H9 (cell line): ENCODE measurements at regions not wholly inside any gene's neighbourhood (a gene's known extent, or its start where the extent isn't known, plus 50 kb on each side); places are given as distances from the start of the nearest gene placed in this dataset.

Experiments used
- DNase-seq: peaks from one replicate; pipeline ENCODE4 v3.0.0-alpha.2; 2017
- H2AFZ ChIP-seq: one replicate; pipeline ENCODE4 v1.6.1; 2013; ENCODE audit warnings: mild to moderate bottlenecking, low read length, control low read depth, moderate library complexity
- H2AK5ac ChIP-seq: 2 replicates; pipeline ENCODE4 v1.6.1; 2013; ENCODE audit warnings: low read length, control low read depth, mixed read lengths; ENCODE audit not compliant: insufficient read length
- H2BK120ac ChIP-seq: one replicate; pipeline ENCODE4 v1.6.1; 2013; ENCODE audit warnings: low read depth, mild to moderate bottlenecking, low read length, control low read depth, inconsistent platforms; ENCODE audit not compliant: poor library complexity, severe bottlenecking
- H2BK12ac ChIP-seq: 2 replicates; pipeline ENCODE4 v1.6.1; 2013; ENCODE audit warnings: low read length, control low read depth, mixed read lengths, low read depth; ENCODE audit not compliant: insufficient read length
- H2BK15ac ChIP-seq: 2 replicates; pipeline ENCODE4 v1.6.1; 2013; ENCODE audit warnings: low read depth, low read length, control low read depth
- H2BK20ac ChIP-seq: one replicate; pipeline ENCODE4 v1.6.1; 2013; ENCODE audit warnings: low read depth, mild to moderate bottlenecking, low read length, control low read depth, inconsistent platforms; ENCODE audit not compliant: poor library complexity, severe bottlenecking
- H2BK5ac ChIP-seq: 2 replicates; pipeline ENCODE4 v1.6.1; 2013; ENCODE audit warnings: low read length, control low read depth, mixed read lengths; ENCODE audit not compliant: insufficient read length
- H3K14ac ChIP-seq: 2 replicates; pipeline ENCODE4 v1.6.1; 2013; ENCODE audit warnings: low read length, control low read depth; ENCODE audit not compliant: insufficient read depth
- H3K18ac ChIP-seq: 2 replicates; pipeline ENCODE4 v1.6.1; 2013; ENCODE audit warnings: low read depth, mild to moderate bottlenecking, mixed read lengths, low read length, control low read depth; ENCODE audit not compliant: insufficient read length
- H3K23ac ChIP-seq: 2 replicates; pipeline ENCODE4 v1.6.1; 2013; ENCODE audit warnings: low read length, control low read depth, mixed read lengths, low read depth; ENCODE audit not compliant: insufficient read length
- H3K23me2 ChIP-seq: 2 replicates; pipeline ENCODE4 v1.6.1; 2013; ENCODE audit warnings: low read depth, mild to moderate bottlenecking, mixed read lengths, low read length, control low read depth; ENCODE audit not compliant: insufficient read length, poor library complexity, severe bottlenecking
- H3K27ac ChIP-seq: 2 replicates; pipeline ENCODE4 v1.5.1; 2013; ENCODE audit warnings: low read length, control low read depth, mixed read lengths, low read depth; ENCODE audit not compliant: insufficient read length
- H3K27me3 ChIP-seq: 2 replicates; pipeline ENCODE4 v1.6.1; 2013; ENCODE audit warnings: low read length, control low read depth, inconsistent platforms; ENCODE audit not compliant: insufficient read depth
- H3K4ac ChIP-seq: 2 replicates; pipeline ENCODE4 v1.6.1; 2013; ENCODE audit warnings: low read depth, mild to moderate bottlenecking, control low read depth, inconsistent platforms, low read length, moderate library complexity
- H3K4me1 ChIP-seq: 2 replicates; pipeline ENCODE4 v1.6.1; 2013; ENCODE audit warnings: low read length, control low read depth, inconsistent platforms; ENCODE audit not compliant: insufficient read depth
- H3K4me2 ChIP-seq: 2 replicates; pipeline ENCODE4 v1.6.1; 2013; ENCODE audit warnings: low read length, control low read depth, mixed read lengths; ENCODE audit not compliant: insufficient read length, insufficient read depth
- H3K56ac ChIP-seq: 2 replicates; pipeline ENCODE4 v1.6.1; 2013; ENCODE audit warnings: low read depth, mild to moderate bottlenecking, mixed read lengths, low read length, control low read depth; ENCODE audit not compliant: insufficient read length
- H3K79me1 ChIP-seq: 2 replicates; pipeline ENCODE4 v1.6.1; 2013; ENCODE audit warnings: low read depth, mild to moderate bottlenecking, moderate library complexity, low read length, control low read depth, inconsistent platforms; ENCODE audit not compliant: insufficient read depth, poor library complexity, severe bottlenecking
- H3K79me2 ChIP-seq: 2 replicates; pipeline ENCODE4 v1.6.1; 2013; ENCODE audit warnings: low read length, control low read depth, inconsistent platforms; ENCODE audit not compliant: insufficient read depth
- H3K9ac ChIP-seq: 2 replicates; pipeline ENCODE4 v1.6.1; 2013; ENCODE audit warnings: low read length, control low read depth, mixed read lengths; ENCODE audit not compliant: insufficient read length; ENCODE audit errors: extremely low read depth
- H3K9me3 ChIP-seq: one replicate; pipeline ENCODE4 v1.6.1; 2013; ENCODE audit warnings: low read depth, low read length, inconsistent platforms; ENCODE audit not compliant: control insufficient read depth
- H3T11ph ChIP-seq: one replicate; pipeline ENCODE4 v1.6.1; 2013; ENCODE audit warnings: mild to moderate bottlenecking, low read length, control low read depth, inconsistent platforms
- H4K20me1 ChIP-seq: one replicate; pipeline ENCODE4 v1.6.1; 2013; ENCODE audit not compliant: control insufficient read depth, insufficient read length, insufficient read depth
- H4K5ac ChIP-seq: 2 replicates; pipeline ENCODE4 v1.6.1; 2013; ENCODE audit warnings: low read depth, mild to moderate bottlenecking, mixed read lengths, low read length, control low read depth; ENCODE audit not compliant: insufficient read length
- H4K8ac ChIP-seq: replicated peaks from 2 replicates; pipeline ENCODE4 v1.6.1; 2013; ENCODE audit warnings: low read length, control low read depth, mixed read lengths, low read depth; ENCODE audit not compliant: insufficient read length
- H4K91ac ChIP-seq: 2 replicates; pipeline ENCODE4 v1.6.1; 2013; ENCODE audit warnings: low read depth, mild to moderate bottlenecking, moderate library complexity, mixed read lengths, low read length, control low read depth; ENCODE audit not compliant: insufficient read length
- H3K27ac Mint-ChIP-seq, 3 experiments: 2 replicates in 2 of 3; 3 replicates in 1 of 3; pipeline ENCODE4 v1.8.0; 2020 to 2021; ENCODE audit warnings: mixed read lengths in 3 of 3, mild to moderate bottlenecking in 1 of 3, moderate library complexity in 1 of 3
- H3K27me3 Mint-ChIP-seq: 2 replicates; pipeline ENCODE4 v1.8.0; 2021; ENCODE audit warnings: low read depth, mild to moderate bottlenecking, moderate library complexity, mixed read lengths
- H3K36me3 Mint-ChIP-seq, 3 experiments: 2 replicates in 2 of 3; 3 replicates in 1 of 3; pipeline ENCODE4 v1.8.0; 2020 to 2021; ENCODE audit warnings: low read depth in 3 of 3, mixed read lengths in 3 of 3; ENCODE audit not compliant: insufficient read depth in 1 of 3
- H3K4me1 Mint-ChIP-seq, 2 experiments: 2 replicates each; pipeline ENCODE4 v1.8.0; 2020; ENCODE audit warnings: mixed read lengths in 2 of 2
- H3K4me3 Mint-ChIP-seq, 2 experiments: 2 replicates in 1 of 2; 3 replicates in 1 of 2; pipeline ENCODE4 v1.8.0; 2020 to 2021; ENCODE audit warnings: mild to moderate bottlenecking in 2 of 2, mixed read lengths in 2 of 2, moderate library complexity in 1 of 2
- H3K9me3 Mint-ChIP-seq, 2 experiments: 2 replicates in 1 of 2; 3 replicates in 1 of 2; pipeline ENCODE4 v1.8.0; 2020; ENCODE audit warnings: mild to moderate bottlenecking in 2 of 2, mixed read lengths in 2 of 2, moderate library complexity in 1 of 2
- WGBS: extraction: QIAGEN DNeasy Blood & Tissue Kit; methylation state at CpG from one replicate; pipeline ENCODE4 v1.1.7; 2013; ENCODE audit warnings: missing lambda C conversion rate, low lambda C conversion rate, mixed read lengths; ENCODE audit not compliant: insufficient read length; ENCODE audit errors: extremely low coverage; 5-methylcytosine and 5-hydroxymethylcytosine counted together
- TF ChIP-seq, protein P1 (sequence below): fragments of 200-600 bp; sonication (generic); conservative IDR thresholded peaks from 3 replicates; pipeline ENCODE4 v1.8.0; 2021; ENCODE audit warnings: antibody characterized with exemption, mild to moderate bottlenecking

DNA sequence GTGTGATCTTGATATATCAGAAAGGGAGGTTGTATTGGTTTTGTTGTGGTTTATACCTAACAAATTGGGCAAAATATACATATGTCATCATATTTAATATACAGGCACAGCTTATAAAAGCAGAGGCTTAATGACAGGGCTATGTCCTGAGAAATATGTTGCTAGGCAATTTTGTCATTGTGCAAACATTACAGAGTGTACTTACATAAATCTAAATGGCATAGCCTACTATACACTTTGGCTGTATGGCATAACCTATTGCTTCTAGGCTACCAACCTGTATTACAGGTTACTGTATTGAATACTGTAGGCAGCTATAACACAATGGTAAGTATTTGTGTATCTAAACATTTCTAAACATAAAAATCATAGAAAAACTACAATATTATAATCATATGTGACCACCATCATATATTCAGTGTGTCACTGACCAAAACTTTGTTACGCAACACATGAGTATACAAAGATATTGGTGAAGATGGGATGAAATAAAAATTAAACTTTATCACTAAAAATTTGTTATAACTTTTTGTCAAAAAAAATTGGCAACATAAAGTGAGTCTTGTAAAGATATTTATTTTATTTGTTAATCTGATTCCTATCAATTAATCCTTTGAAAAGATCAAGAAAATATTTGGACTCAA, 414.0 kb upstream of the HS3ST1 start:
- H3K4ac ChIP-seq, result no peak overlapping the region
- Mint-ChIP-seq H3K9me3 (no peaks in the 10 kb centered on the region), H3K36me3 (no peaks in the 10 kb centered on the region), H3K27me3 (no peaks in the 10 kb centered on the region), H3K4me3 (no peak overlapping the region), H3K4me1 (peaks cover 20% of the 10 kb centered on the region in 2 experiments), H3K27ac (no peak overlapping the region)
- no peak overlapping the region for H3T11ph ChIP-seq
- H3K56ac ChIP-seq, result no peak overlapping the region
- H3K18ac ChIP-seq, result no peak overlapping the region
- H3K27me3 ChIP-seq, result no peaks in the 10 kb centered on the region
- H4K5ac ChIP-seq, result no peak overlapping the region
- H2BK20ac ChIP-seq, result no peak overlapping the region
- no peaks in the 10 kb centered on the region for H3K9me3 ChIP-seq
- no peak overlapping the region for H2BK12ac ChIP-seq
- no peaks in the 10 kb centered on the region for H4K20me1 ChIP-seq
- no peak overlapping the region for H3K14ac ChIP-seq
- H3K79me1 ChIP-seq, result no peaks in the 10 kb centered on the region
- no peak overlapping the region for H2BK120ac ChIP-seq
- H3K27ac ChIP-seq, result no peak overlapping the region
- peaks cover 3% of the 10 kb centered on the region; the same call in 1 of the 2 replicates for H3K4me1 ChIP-seq
- no peak overlapping the region for H2AFZ ChIP-seq
- no peak overlapping the region for H2AK5ac ChIP-seq
- H2BK5ac ChIP-seq, result no peak overlapping the region
- H2BK15ac ChIP-seq, result no peak overlapping the region
- no peak overlapping the region for H3K4me2 ChIP-seq
- H4K8ac ChIP-seq, result no peak overlapping the region
- no peak for DNase-seq
- no peaks in the 10 kb centered on the region for H3K23me2 ChIP-seq
- WGBS, result no CpG with 5 or more reads among the region's 1 CpG
- H4K91ac ChIP-seq, result no peak overlapping the region
- H3K79me2 ChIP-seq, result no peaks in the 10 kb centered on the region
- H3K9ac ChIP-seq, result no peak overlapping the region
- no peak overlapping the region for H3K23ac ChIP-seq
- TF ChIP-seq, protein P1, sequence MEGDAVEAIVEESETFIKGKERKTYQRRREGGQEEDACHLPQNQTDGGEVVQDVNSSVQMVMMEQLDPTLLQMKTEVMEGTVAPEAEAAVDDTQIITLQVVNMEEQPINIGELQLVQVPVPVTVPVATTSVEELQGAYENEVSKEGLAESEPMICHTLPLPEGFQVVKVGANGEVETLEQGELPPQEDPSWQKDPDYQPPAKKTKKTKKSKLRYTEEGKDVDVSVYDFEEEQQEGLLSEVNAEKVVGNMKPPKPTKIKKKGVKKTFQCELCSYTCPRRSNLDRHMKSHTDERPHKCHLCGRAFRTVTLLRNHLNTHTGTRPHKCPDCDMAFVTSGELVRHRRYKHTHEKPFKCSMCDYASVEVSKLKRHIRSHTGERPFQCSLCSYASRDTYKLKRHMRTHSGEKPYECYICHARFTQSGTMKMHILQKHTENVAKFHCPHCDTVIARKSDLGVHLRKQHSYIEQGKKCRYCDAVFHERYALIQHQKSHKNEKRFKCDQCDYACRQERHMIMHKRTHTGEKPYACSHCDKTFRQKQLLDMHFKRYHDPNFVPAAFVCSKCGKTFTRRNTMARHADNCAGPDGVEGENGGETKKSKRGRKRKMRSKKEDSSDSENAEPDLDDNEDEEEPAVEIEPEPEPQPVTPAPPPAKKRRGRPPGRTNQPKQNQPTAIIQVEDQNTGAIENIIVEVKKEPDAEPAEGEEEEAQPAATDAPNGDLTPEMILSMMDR, result no peak
